Gastroesophageal sphincter (tissue), 4 donors: ENCODE measurements at regions not wholly inside any gene's neighbourhood (a gene's known extent, or its start where the extent isn't known, plus 50 kb on each side); places are given as distances from the start of the nearest gene placed in this dataset.

Source experiments
- small RNA-seq, 4 donors: library from RNA; depleted of rRNA; stranded (forward); fragments of <200 nt; gene quantifications; one replicate each; pipeline ENCODE3, GENCODE V24; 2016

Small RNA genes in the stretch of these regions (small RNA-seq; reads per million reads assigned to genes)
- 0 reads per million in 4 donors for gene RF00012
